LNCAP (cell line): ENCODE measurements at regions not wholly inside any gene's neighbourhood (a gene's known extent, or its start where the extent isn't known, plus 50 kb on each side); places are given as distances from the start of the nearest gene placed in this dataset.

Experiments
- TF ChIP-seq, protein P1 (sequence below): fragments of 450-650 bp; IDR thresholded peaks from 2 replicates; pipeline ENCODE4 v1.5.1; 2017; ENCODE audit warnings: mild to moderate bottlenecking

DNA sequence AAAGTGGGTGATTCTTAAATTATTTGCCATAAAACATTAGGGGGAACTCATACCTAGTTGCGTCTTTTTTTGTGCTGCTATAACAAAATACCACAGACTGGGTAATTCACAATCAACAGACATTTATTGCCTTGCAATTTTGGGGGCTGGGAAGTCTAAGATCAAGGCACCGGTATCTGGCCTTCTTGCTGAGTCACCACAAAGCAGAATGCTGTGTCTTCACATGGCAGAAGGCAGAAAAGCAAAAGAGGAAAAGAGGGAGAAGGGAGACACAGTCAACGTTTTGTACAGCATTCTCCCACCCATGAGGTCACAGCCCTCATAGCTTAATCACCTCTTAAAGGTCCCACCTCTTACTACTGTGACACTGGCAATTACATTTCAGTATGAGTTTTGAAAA is 291.0 kb downstream of the CHRM3 start:
- TF ChIP-seq, protein P1, sequence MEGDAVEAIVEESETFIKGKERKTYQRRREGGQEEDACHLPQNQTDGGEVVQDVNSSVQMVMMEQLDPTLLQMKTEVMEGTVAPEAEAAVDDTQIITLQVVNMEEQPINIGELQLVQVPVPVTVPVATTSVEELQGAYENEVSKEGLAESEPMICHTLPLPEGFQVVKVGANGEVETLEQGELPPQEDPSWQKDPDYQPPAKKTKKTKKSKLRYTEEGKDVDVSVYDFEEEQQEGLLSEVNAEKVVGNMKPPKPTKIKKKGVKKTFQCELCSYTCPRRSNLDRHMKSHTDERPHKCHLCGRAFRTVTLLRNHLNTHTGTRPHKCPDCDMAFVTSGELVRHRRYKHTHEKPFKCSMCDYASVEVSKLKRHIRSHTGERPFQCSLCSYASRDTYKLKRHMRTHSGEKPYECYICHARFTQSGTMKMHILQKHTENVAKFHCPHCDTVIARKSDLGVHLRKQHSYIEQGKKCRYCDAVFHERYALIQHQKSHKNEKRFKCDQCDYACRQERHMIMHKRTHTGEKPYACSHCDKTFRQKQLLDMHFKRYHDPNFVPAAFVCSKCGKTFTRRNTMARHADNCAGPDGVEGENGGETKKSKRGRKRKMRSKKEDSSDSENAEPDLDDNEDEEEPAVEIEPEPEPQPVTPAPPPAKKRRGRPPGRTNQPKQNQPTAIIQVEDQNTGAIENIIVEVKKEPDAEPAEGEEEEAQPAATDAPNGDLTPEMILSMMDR: no peak

DNA sequence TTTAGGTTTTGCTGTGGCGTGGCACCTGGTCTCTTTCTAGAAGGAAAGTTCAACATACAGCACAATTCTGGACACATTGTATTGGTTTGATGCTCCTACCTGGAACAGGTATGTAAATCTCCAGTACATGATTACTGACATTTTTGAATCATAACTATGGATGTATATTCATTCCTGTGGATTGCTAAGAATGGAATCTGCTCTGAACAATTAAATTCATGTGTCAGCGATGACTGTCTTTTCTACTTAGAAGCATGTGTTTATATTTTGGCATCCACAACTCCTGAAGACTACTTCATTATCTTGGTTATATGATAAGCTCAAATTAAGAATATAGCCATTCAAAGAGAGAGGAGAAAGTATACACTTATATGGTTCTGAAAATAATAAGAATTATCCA is 291.8 kb downstream of the CHRM3 start:
- TF ChIP-seq, protein P1: no peak

DNA sequence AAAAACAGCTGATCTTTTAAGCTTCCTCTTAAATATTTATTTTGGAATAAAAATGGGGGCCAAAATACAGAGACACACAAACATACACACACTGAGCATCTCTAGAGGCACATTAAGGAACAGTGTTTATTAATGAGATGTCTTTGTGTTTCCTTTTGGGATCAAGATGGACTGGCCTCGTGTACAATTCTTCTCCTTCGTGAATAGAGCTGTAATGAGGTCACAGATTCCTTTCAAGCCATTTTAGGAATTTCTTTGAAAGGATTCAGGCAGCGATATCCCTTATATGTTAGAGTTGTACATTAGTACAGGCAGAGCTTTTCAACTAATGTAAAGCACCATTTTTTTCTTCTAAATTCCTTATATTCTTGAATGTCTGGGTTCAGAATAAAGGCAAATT is 295.7 kb downstream of the CHRM3 start:
- TF ChIP-seq, protein P1: no peak

DNA sequence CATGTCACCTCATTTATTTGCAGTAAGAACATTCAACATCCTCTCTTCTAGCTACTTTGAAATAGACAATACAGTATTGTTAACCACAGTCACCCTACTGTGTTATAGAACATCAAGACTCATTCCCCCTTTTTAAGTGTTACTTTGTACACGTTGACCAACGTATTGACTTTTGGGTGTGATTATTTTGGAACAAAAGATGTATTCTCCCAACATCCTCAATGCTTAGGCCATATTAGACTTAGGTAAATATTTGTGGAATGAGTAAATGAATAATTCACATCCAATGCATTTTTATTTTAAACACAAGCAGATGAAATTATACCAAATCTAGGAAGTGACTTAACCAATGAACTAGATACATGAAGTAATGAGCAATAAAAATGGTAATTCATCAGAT is 296.6 kb downstream of the CHRM3 start:
- TF ChIP-seq, protein P1: no peak

DNA sequence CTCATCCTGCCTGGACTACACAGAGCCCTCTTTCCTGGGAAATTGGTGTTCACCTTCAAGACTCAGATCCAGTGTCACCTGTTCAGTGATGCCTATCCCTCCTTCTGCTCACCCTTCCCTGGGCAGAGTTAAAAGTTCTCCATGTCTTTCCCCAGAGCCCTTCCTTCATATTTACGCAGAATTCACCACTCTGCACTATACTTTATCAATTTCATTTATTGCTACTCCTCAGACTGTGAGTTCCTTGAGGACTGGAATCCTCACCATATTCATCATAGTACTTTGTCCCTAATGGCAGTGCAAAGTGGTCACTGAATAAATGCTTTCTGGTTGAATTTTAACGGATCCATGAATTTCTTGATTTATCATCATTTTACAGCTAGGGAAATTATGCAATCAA is 300.0 kb downstream of the CHRM3 start:
- TF ChIP-seq, protein P1: no peak

DNA sequence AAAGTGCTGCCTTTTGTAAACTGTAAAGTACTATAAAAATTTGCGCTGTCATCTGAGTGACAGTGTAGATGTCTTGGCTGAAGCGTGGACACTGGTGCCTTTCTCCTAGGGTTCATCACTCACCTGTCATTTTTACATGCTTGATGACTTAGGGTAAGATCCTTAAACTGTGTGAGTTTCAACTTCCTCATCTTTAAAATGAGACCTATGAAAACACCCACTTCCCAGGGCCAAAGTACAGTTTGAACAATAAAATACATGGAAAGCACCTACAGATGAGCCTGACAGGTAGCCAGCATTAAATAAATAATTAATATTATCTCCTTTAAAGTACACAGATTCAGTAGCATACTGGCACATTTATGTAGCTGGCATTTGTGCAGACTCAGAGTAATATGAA is 309.9 kb downstream of the CHRM3 start:
- TF ChIP-seq, protein P1: no peak

DNA sequence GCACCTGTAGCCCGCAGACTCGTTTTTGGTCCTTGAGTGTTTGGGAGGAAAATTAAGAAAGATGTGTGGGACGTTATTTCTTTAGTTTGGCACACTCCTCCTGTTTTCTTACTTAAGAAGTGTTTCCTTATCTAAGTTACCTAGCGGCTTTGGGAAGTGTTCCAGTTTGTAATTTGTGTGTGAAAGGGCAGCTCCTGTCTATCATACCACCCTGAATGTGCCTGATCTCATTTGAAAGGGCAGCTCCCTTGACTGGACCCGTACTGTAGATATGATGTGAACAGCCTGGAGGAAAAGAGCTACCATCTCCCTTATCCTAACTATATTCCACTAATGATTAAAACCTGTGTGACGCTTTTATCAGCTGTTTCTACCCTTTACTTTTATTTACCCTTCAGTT is 314.3 kb downstream of the CHRM3 start:
- TF ChIP-seq, protein P1: no peak

DNA sequence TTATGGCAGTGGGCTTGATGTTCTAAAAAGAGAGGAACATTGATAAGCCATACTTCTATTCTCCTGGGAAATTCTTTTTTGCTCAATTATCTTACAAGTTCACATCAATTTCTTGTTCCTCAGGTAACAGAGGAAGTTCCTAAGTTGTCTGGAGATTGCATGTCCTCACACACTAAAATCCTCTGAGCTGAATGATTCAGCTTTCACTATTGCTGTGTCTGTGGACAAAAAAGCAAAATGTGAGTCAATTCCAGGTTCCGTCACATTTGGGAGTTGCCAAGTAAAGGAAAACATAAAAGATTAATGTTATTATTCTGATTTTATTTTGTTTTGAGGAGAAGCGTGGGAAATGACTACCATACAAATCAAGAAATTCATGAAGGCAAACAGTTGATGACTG is 316.7 kb downstream of the CHRM3 start:
- TF ChIP-seq, protein P1: no peak
